DND-41 (cell line): ENCODE measurements at regions not wholly inside any gene's neighbourhood (a gene's known extent, or its start where the extent isn't known, plus 50 kb on each side); places are given as distances from the start of the nearest gene placed in this dataset.

Source experiments
- ATAC-seq: fragments of 200-7000 bp; cut with Tn5 transposase; 3 replicates; pipeline ENCODE4 v1.9.1; 2021; ENCODE audit warnings: low read depth; ENCODE audit not compliant: insufficient read depth
- DNase-seq: peaks from one replicate; pipeline ENCODE4 v3.0.0-alpha.2; 2020
- H2AFZ ChIP-seq: 2 replicates; pipeline ENCODE4 v1.6.0; 2012; ENCODE audit warnings: low read depth, low read length
- H3K27ac ChIP-seq: 2 replicates; pipeline ENCODE4 v1.5.1; 2012; ENCODE audit warnings: low read length, inconsistent platforms
- H3K27me3 ChIP-seq: fragments of 200-600 bp; sonication (generic); 2 replicates; pipeline ENCODE4 v1.6.0; 2012; ENCODE audit warnings: low read length, mild to moderate bottlenecking, inconsistent platforms; ENCODE audit not compliant: insufficient read depth, poor library complexity
- H3K36me3 ChIP-seq: 2 replicates; pipeline ENCODE4 v1.5.1; 2012; ENCODE audit warnings: low read length, inconsistent platforms; ENCODE audit not compliant: insufficient read depth
- H3K4me1 ChIP-seq: 2 replicates; pipeline ENCODE4 v1.5.1; 2012; ENCODE audit warnings: mild to moderate bottlenecking, low read length; ENCODE audit not compliant: insufficient read depth
- H3K4me2 ChIP-seq: 2 replicates; pipeline ENCODE4 v1.6.0; 2012; ENCODE audit warnings: mild to moderate bottlenecking, moderate library complexity, low read length, inconsistent platforms; ENCODE audit not compliant: insufficient read depth
- H3K4me3 ChIP-seq, 2 experiments: fragments of 200-600 bp in 1 of 2; shearing (Covaris generic) in 1 of 2; 2 replicates each; pipeline ENCODE4 v1.5.1; 2012 to 2016; ENCODE audit warnings: inconsistent platforms in 2 of 2, low read length in 2 of 2, mild to moderate bottlenecking in 2 of 2, low read depth in 1 of 2, moderate library complexity in 1 of 2
- H3K79me2 ChIP-seq: 2 replicates; pipeline ENCODE4 v1.6.0; 2012; ENCODE audit warnings: low read length, inconsistent platforms; ENCODE audit not compliant: insufficient read depth
- H3K9ac ChIP-seq: 2 replicates; pipeline ENCODE4 v1.6.0; 2012; ENCODE audit warnings: low read depth, mild to moderate bottlenecking, inconsistent platforms, low read length, moderate library complexity
- H3K9me3 ChIP-seq: 2 replicates; pipeline ENCODE4 v1.5.1; 2012; ENCODE audit warnings: low read length, moderate library complexity, mild to moderate bottlenecking, inconsistent platforms; ENCODE audit not compliant: insufficient read depth, severe bottlenecking
- H4K20me1 ChIP-seq: 2 replicates; pipeline ENCODE4 v1.6.0; 2012; ENCODE audit warnings: low read length; ENCODE audit not compliant: insufficient read depth
- EZH2 ChIP-seq: IDR thresholded peaks from 3 replicates; pipeline ENCODE4 v1.6.1; 2012; ENCODE audit warnings: borderline replicate concordance, low read depth, mild to moderate bottlenecking, moderate library complexity, low read length, inconsistent platforms; ENCODE audit not compliant: severe bottlenecking
- TF ChIP-seq, protein P1 (sequence below): IDR thresholded peaks from 2 replicates; pipeline ENCODE4 v1.5.1; 2012; ENCODE audit warnings: borderline replicate concordance, low read length, moderate library complexity, mild to moderate bottlenecking; ENCODE audit not compliant: poor library complexity, severe bottlenecking; ENCODE audit errors: extremely low read depth

DNA sequence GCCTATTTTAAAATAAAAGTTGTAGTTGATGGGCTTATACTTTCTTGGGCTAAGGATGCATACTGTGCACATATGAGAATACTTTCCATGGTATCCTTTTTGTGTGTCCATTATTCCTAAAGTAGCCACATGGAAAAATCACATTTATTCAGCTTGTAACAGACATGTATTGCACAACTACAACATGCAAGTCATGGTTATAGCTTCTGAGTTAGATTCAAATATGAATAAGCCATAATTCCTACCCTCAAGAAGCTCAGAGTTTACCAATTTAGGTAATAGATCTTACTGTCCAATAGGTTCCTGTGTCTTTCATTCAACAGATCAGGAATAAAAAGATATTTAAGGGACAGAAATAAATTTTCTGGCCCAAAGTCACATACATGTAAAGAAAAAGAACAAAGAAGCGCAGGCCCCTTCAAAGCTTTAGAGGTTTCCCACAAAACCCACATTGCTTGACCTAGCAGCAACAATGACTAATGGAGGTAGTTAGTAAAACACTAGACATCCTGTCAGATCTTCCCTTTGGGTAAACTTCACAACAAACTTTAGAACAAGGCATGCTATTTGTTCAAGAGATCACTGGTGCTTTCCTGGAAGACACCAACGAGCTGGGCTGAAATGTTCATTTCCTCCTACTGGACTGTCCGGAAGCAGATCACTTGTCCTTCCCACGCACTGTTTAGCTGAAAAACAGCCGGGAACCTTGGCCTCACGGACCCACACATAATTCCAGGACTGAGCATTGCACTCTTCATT, 78.4 kb upstream of the ITGA1 start:
- no peaks in the 10 kb centered on the region for H4K20me1 ChIP-seq
- no peak overlapping the region for H2AFZ ChIP-seq
- TF ChIP-seq, protein P1, sequence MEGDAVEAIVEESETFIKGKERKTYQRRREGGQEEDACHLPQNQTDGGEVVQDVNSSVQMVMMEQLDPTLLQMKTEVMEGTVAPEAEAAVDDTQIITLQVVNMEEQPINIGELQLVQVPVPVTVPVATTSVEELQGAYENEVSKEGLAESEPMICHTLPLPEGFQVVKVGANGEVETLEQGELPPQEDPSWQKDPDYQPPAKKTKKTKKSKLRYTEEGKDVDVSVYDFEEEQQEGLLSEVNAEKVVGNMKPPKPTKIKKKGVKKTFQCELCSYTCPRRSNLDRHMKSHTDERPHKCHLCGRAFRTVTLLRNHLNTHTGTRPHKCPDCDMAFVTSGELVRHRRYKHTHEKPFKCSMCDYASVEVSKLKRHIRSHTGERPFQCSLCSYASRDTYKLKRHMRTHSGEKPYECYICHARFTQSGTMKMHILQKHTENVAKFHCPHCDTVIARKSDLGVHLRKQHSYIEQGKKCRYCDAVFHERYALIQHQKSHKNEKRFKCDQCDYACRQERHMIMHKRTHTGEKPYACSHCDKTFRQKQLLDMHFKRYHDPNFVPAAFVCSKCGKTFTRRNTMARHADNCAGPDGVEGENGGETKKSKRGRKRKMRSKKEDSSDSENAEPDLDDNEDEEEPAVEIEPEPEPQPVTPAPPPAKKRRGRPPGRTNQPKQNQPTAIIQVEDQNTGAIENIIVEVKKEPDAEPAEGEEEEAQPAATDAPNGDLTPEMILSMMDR = no peak
- no peak for TF ChIP-seq EZH2
- H3K79me2 ChIP-seq = no peaks in the 10 kb centered on the region
- H3K4me2 ChIP-seq = peak overlapping the region; percentile 33
- H3K9me3 ChIP-seq = no peaks in the 10 kb centered on the region
- H3K27me3 ChIP-seq = no peaks in the 10 kb centered on the region
- peaks cover 84% of the 10 kb centered on the region for H3K4me1 ChIP-seq
- ATAC-seq (peak; percentile 48), DNase-seq (peak; percentile 41)
- H3K36me3 ChIP-seq = no peaks in the 10 kb centered on the region
- H3K4me3 ChIP-seq = no peak overlapping the region
- H3K27ac ChIP-seq = peak overlapping the region; percentile 80
- H3K9ac ChIP-seq = peak overlapping the region; percentile 22; the same call in 1 of the 2 replicates

DNA sequence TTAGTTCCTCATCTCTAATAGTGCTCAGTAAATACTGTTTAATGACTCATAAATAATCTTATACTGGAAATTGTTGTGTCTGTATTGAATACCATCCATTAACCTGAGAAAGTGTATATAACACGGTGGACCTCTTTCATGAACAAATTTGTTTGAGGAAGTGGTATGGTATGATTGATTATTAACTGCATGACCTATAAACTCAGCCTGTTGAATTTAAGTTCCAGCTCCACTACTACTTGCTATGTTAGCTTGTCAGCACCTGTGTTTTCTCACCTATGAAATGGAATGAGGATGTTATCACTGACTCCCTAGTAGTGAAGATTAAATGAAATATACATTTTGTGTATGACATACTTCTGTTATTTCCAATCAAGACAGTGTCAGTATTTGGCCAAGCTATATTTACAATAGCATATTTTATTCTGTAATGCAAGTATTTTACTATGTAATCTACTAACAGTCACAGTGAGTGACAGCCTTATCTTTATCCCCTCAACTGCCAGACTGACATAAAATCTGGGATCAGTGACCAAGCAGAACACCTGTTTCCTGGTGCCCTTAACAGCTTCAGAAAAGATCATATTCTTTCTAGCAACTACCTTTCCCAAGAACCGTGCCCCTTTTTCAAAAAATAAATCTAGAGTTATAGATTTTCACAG, 77.3 kb upstream of the ITGA1 start:
- no peak for TF ChIP-seq EZH2
- TF ChIP-seq, protein P1 = no peak
- Histone ChIP-seq H3K36me3 (no peaks in the 10 kb centered on the region), H2AFZ (peak overlapping the region; percentile 24; the same call in 1 of the 2 replicates), H3K4me1 (peaks cover 78% of the 10 kb centered on the region), H3K9me3 (peaks cover 10% of the 10 kb centered on the region), H3K4me3 (no peak overlapping the region), H3K9ac (peak overlapping the region; percentile 27; the same call in 1 of the 2 replicates), H3K27ac (peak overlapping the region; percentile 80), H3K27me3 (no peaks in the 10 kb centered on the region), H4K20me1 (no peaks in the 10 kb centered on the region), H3K79me2 (no peaks in the 10 kb centered on the region), H3K4me2 (peak overlapping the region; percentile 44)
- DNase-seq (no peak), ATAC-seq (peak; percentile 44)

DNA sequence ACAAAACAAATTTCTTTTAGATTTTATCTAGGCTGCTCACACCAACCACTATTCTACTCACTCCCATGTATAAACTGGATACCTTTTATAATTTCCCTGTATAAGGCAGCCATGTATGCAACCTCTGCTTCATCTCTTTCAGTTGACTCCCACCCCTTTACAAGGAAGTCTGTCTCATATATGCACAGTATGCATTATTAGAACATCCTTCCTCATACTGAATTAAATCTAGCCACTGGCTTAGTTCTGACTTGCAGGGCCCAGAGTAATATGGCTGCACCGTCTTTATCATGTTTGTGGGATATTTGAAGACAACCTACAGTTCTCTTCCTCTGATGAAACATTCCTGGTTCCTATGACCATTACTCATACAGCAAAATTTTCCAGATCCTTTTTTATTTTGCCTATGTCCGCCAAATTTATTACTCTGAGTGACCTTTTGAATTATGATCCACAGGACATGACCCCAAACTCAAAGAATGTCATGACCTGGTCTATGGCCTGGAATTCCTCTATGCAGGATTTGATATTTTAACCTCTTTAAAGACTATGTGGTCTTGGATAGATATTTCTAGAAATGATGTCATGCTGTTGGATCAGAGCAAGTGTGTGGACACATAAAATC, 76.6 kb upstream of the ITGA1 start:
- H3K79me2 ChIP-seq = no peaks in the 10 kb centered on the region
- peak overlapping the region; percentile 44 for H3K4me2 ChIP-seq
- H4K20me1 ChIP-seq = no peaks in the 10 kb centered on the region
- peak overlapping the region; percentile 80 for H3K27ac ChIP-seq
- no peaks in the 10 kb centered on the region for H3K27me3 ChIP-seq
- no peaks in the 10 kb centered on the region for H3K36me3 ChIP-seq
- no peak overlapping the region for H3K4me3 ChIP-seq
- peaks cover 10% of the 10 kb centered on the region for H3K9me3 ChIP-seq
- ATAC-seq (peak; percentile 47), DNase-seq (no peak)
- peaks cover 72% of the 10 kb centered on the region for H3K4me1 ChIP-seq
- TF ChIP-seq, protein P1 = no peak
- TF ChIP-seq EZH2 = no peak
- H2AFZ ChIP-seq = peak overlapping the region; percentile 24
- H3K9ac ChIP-seq = peak overlapping the region; percentile 27; the same call in 1 of the 2 replicates
